ENCODE measurements at regions not wholly inside any gene's neighbourhood (a gene's known extent, or its start where the extent isn't known, plus 50 kb on each side); places are given as distances from the start of the nearest gene placed in this dataset.

- Histone ChIP-seq H2BK12ac (ENCODE audit: insufficient read length, low read depth, low read length) (no peak overlapping the region), H3K9me3 (ENCODE audit: control insufficient read depth, low read depth, low read length) (no peaks in the 10 kb centered on the region), H3K4ac (ENCODE audit: low read depth, low read length) (no peak overlapping the region), H3K23ac (ENCODE audit: insufficient read length, low read depth, low read length) (no peak overlapping the region), H3K27ac (ENCODE audit: insufficient read length, low read depth, low read length) (no peak overlapping the region), H3K56ac (ENCODE audit: insufficient read length, low read depth, low read length) (no peak overlapping the region), H3K4me1 (ENCODE audit: insufficient read depth, low read length) (no peaks in the 10 kb centered on the region; the same call in 1 of the 2 replicates), H3K79me2 (ENCODE audit: insufficient read depth, low read length) (peaks cover 2% of the 10 kb centered on the region; the same call in 1 of the 2 replicates), H2BK120ac (ENCODE audit: low read depth, low read length, poor library complexity, severe bottlenecking) (no peak overlapping the region), H3K4me2 (ENCODE audit: insufficient read depth, insufficient read length, low read length) (no peak overlapping the region), H3K9ac (ENCODE audit: extremely low read depth, insufficient read length, low read length) (no peak overlapping the region), H3K79me1 (ENCODE audit: insufficient read depth, low read depth, low read length, poor library complexity, severe bottlenecking) (no peaks in the 10 kb centered on the region), H2AFZ (ENCODE audit: low read length) (no peak overlapping the region), H2BK20ac (ENCODE audit: low read depth, low read length, poor library complexity, severe bottlenecking) (no peak overlapping the region), H2BK5ac (ENCODE audit: insufficient read length, low read length) (no peak overlapping the region), H3K18ac (ENCODE audit: insufficient read length, low read depth, low read length) (no peak overlapping the region), H3K23me2 (ENCODE audit: insufficient read length, low read depth, low read length, poor library complexity, severe bottlenecking) (no peaks in the 10 kb centered on the region), H3K14ac (ENCODE audit: insufficient read depth, low read length) (no peak overlapping the region), H4K5ac (ENCODE audit: insufficient read length, low read depth, low read length) (no peak overlapping the region), H4K91ac (ENCODE audit: insufficient read length, low read depth, low read length) (no peak overlapping the region), H3K27me3 (ENCODE audit: insufficient read depth, low read length) (no peaks in the 10 kb centered on the region), H2BK15ac (ENCODE audit: low read depth, low read length) (no peak overlapping the region), H4K8ac (replicated peaks; ENCODE audit: insufficient read length, low read depth, low read length) (no peak overlapping the region), H2AK5ac (ENCODE audit: insufficient read length, low read length) (no peak overlapping the region), H4K20me1 (ENCODE audit: control insufficient read depth, insufficient read depth, insufficient read length) (no peaks in the 10 kb centered on the region), H3T11ph (ENCODE audit: low read length) (no peak overlapping the region)
- Mint-ChIP-seq H3K9me3 (peaks cover 45 to 70% of the 10 kb centered on the region in 2 experiments), H3K36me3 (ENCODE audit: insufficient read depth in 1 of 3, low read depth in 3 of 3) (peaks cover 7 to 14% (median 8%) of the 10 kb centered on the region in 3 experiments; a peak in 6 of 7 replicates), H3K4me1 (no peaks in the 10 kb centered on the region; a peak in 1 of 4 replicates), H3K4me3 (no peak overlapping the region), H3K27me3 (ENCODE audit: low read depth) (no peaks in the 10 kb centered on the region; the same call in none of the 2 replicates), H3K27ac (no peak overlapping the region)
- DNase-seq = no peak
- WGBS (ENCODE audit: extremely low coverage, insufficient read length, low lambda C conversion rate) = no CpG with 5 or more reads among the region's 1 CpG
- TF ChIP-seq, protein P1, sequence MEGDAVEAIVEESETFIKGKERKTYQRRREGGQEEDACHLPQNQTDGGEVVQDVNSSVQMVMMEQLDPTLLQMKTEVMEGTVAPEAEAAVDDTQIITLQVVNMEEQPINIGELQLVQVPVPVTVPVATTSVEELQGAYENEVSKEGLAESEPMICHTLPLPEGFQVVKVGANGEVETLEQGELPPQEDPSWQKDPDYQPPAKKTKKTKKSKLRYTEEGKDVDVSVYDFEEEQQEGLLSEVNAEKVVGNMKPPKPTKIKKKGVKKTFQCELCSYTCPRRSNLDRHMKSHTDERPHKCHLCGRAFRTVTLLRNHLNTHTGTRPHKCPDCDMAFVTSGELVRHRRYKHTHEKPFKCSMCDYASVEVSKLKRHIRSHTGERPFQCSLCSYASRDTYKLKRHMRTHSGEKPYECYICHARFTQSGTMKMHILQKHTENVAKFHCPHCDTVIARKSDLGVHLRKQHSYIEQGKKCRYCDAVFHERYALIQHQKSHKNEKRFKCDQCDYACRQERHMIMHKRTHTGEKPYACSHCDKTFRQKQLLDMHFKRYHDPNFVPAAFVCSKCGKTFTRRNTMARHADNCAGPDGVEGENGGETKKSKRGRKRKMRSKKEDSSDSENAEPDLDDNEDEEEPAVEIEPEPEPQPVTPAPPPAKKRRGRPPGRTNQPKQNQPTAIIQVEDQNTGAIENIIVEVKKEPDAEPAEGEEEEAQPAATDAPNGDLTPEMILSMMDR (conservative IDR thresholded peaks at IDR 0.05) = no peak
Observed at GRCh38 chrX:39709364-39709763, 388.4 kb downstream of the BCOR start.

Measured in H9 (cell line).